Mesendoderm (in vitro differentiated cells): ENCODE measurements at regions not wholly inside any gene's neighbourhood (a gene's known extent, or its start where the extent isn't known, plus 50 kb on each side); places are given as distances from the start of the nearest gene placed in this dataset.

Source experiments
- DNase-seq: peaks from one replicate; pipeline ENCODE4 v3.0.0; 2013
- H2AK5ac ChIP-seq: 2 replicates; pipeline ENCODE4 v1.6.1; 2013; ENCODE audit warnings: low read length, inconsistent platforms
- H2BK120ac ChIP-seq: 2 replicates; pipeline ENCODE4 v1.6.1; 2013; ENCODE audit warnings: low read depth, mild to moderate bottlenecking, low read length, moderate library complexity, mixed read lengths
- H2BK15ac ChIP-seq: replicated peaks from 2 replicates; pipeline ENCODE4 v1.6.1; 2013; ENCODE audit warnings: low read depth, mild to moderate bottlenecking, moderate library complexity
- H2BK5ac ChIP-seq: 2 replicates; pipeline ENCODE4 v1.6.1; 2013; ENCODE audit warnings: low read length, inconsistent platforms
- H3K18ac ChIP-seq: 2 replicates; pipeline ENCODE4 v1.6.1; 2013; ENCODE audit warnings: mild to moderate bottlenecking, low read length, mixed read lengths
- H3K23ac ChIP-seq: one replicate; pipeline ENCODE4 v1.6.1; 2013; ENCODE audit warnings: low read length
- H3K27ac ChIP-seq: 2 replicates; pipeline ENCODE4 v1.5.1; 2013; ENCODE audit warnings: low read depth, mild to moderate bottlenecking, inconsistent platforms, low read length, moderate library complexity
- H3K27me3 ChIP-seq: 2 replicates; pipeline ENCODE4 v1.6.1; 2013; ENCODE audit warnings: low read length, control low read depth, mild to moderate bottlenecking, inconsistent platforms; ENCODE audit not compliant: insufficient read depth, poor library complexity
- H3K36me3 ChIP-seq: 2 replicates; pipeline ENCODE4 v1.6.1; 2013; ENCODE audit warnings: low read length, inconsistent platforms; ENCODE audit not compliant: control insufficient read depth, insufficient read depth
- H3K4ac ChIP-seq: one replicate; pipeline ENCODE4 v1.6.1; 2013; ENCODE audit warnings: low read depth, mild to moderate bottlenecking, low read length, moderate library complexity
- H3K4me1 ChIP-seq: 2 replicates; pipeline ENCODE4 v1.6.1; 2013; ENCODE audit warnings: low read depth, low read length, inconsistent platforms; ENCODE audit not compliant: control insufficient read depth
- H3K4me2 ChIP-seq: 2 replicates; pipeline ENCODE4 v1.6.1; 2013; ENCODE audit warnings: low read length
- H3K4me3 ChIP-seq: 2 replicates; pipeline ENCODE4 v1.5.1; 2013; ENCODE audit warnings: mild to moderate bottlenecking, low read length
- H3K56ac ChIP-seq: one replicate; pipeline ENCODE4 v1.6.1; 2013; ENCODE audit warnings: low read length
- H3K79me1 ChIP-seq: 2 replicates; pipeline ENCODE4 v1.6.1; 2013; ENCODE audit warnings: low read length, inconsistent platforms
- H3K79me2 ChIP-seq: 2 replicates; pipeline ENCODE4 v1.6.1; 2013; ENCODE audit warnings: mild to moderate bottlenecking, low read length; ENCODE audit not compliant: control insufficient read depth, insufficient read depth
- H3K9ac ChIP-seq: 2 replicates; pipeline ENCODE4 v1.6.1; 2013; ENCODE audit warnings: low read length, inconsistent platforms
- H4K5ac ChIP-seq: one replicate; pipeline ENCODE4 v1.6.1; 2013; ENCODE audit warnings: low read length
- H4K8ac ChIP-seq: one replicate; pipeline ENCODE4 v1.6.1; 2013; ENCODE audit warnings: low read depth, mild to moderate bottlenecking, control low read depth, low read length, moderate library complexity
- WGBS: extraction: QIAGEN DNeasy Blood & Tissue Kit; methylation state at CpG from one replicate; pipeline ENCODE4 v1.1.7; 2013; ENCODE audit warnings: low lambda C conversion rate, missing lambda C conversion rate; ENCODE audit not compliant: insufficient coverage; ENCODE audit errors: extremely low coverage; 5-methylcytosine and 5-hydroxymethylcytosine counted together

GRCh38 chr2:52904355-52904891 lies 863.2 kb upstream of the CHAC2 start:
- no peak overlapping the region for H3K56ac ChIP-seq
- H3K4me2 ChIP-seq, result no peak overlapping the region
- H3K27me3 ChIP-seq, result no peaks in the 10 kb centered on the region
- H3K18ac ChIP-seq, result no peak overlapping the region
- no peak overlapping the region for H3K9ac ChIP-seq
- no peak overlapping the region for H3K23ac ChIP-seq
- no peak overlapping the region for H3K4ac ChIP-seq
- no peaks in the 10 kb centered on the region for H3K36me3 ChIP-seq
- H3K4me1 ChIP-seq, result no peaks in the 10 kb centered on the region
- H4K5ac ChIP-seq, result no peak overlapping the region
- peak overlapping the region; percentile 61 for H2BK120ac ChIP-seq
- no peaks in the 10 kb centered on the region for H3K79me1 ChIP-seq
- H3K79me2 ChIP-seq, result no peaks in the 10 kb centered on the region
- no peak overlapping the region for H3K4me3 ChIP-seq
- no peak overlapping the region for H3K27ac ChIP-seq
- DNase-seq, result no peak
- no CpG with 5 or more reads among the region's 1 CpG for WGBS
- H2AK5ac ChIP-seq, result no peak overlapping the region
- no peak overlapping the region for H2BK5ac ChIP-seq
- no peak overlapping the region for H2BK15ac ChIP-seq
- no peak overlapping the region for H4K8ac ChIP-seq

- Histone ChIP-seq H2AK5ac (no peak overlapping the region), H3K27me3 (no peaks in the 10 kb centered on the region), H3K9ac (no peak overlapping the region), H3K79me1 (no peaks in the 10 kb centered on the region), H3K36me3 (no peaks in the 10 kb centered on the region), H3K23ac (no peak overlapping the region), H2BK15ac (no peak overlapping the region), H3K4ac (no peak overlapping the region), H3K27ac (no peak overlapping the region), H3K4me1 (no peaks in the 10 kb centered on the region), H4K8ac (no peak overlapping the region), H3K4me3 (no peak overlapping the region), H3K79me2 (no peaks in the 10 kb centered on the region), H3K18ac (no peak overlapping the region), H3K56ac (no peak overlapping the region), H2BK120ac (no peak overlapping the region), H3K4me2 (no peak overlapping the region), H2BK5ac (no peak overlapping the region), H4K5ac (no peak overlapping the region)
- no peak for DNase-seq
- no CpG with 5 or more reads among the region's 2 CpGs for WGBS
Measured at GRCh38 chr2:52897511-52898044, 870.0 kb upstream of the CHAC2 start.

DNA sequence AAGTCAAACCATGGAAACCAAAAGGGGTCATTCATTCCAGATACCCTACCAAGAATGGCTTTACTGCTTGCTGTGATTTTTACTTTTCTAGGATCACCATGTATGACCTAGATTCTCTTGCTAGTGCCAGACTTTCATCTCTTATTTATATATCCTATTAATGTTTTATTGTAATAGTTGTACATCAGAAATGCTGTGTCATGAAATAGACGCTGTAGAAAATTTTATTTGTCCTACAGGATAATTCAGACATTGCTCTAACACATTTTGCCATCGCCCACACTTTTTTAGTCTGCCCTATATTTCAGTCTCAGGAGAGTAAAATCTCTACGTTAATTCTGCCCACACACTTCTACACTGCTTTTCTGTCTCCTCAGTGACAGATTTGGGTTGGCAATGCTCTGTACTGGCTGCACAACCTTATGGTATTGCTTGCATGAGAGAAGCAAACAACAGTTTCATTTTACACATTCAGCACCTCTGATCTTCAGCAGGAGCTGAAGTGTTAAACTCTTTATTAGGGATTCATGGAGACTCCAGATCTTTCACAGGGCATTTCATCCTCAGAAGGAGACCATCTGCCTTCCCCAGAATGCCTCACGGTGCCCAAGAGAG lies 871.8 kb upstream of the CHAC2 start:
- no peak overlapping the region for H4K8ac ChIP-seq
- H3K56ac ChIP-seq, result no peak overlapping the region
- no peak overlapping the region for H4K5ac ChIP-seq
- H3K36me3 ChIP-seq, result no peaks in the 10 kb centered on the region
- H2BK5ac ChIP-seq, result no peak overlapping the region
- no peak overlapping the region for H3K27ac ChIP-seq
- H3K4me2 ChIP-seq, result no peak overlapping the region
- no CpG with 5 or more reads among the region's 4 CpGs for whole genome bisulfite sequencing
- H3K9ac ChIP-seq, result no peak overlapping the region
- H3K23ac ChIP-seq, result no peak overlapping the region
- H2BK15ac ChIP-seq, result no peak overlapping the region
- no peak for DNase-seq
- H2BK120ac ChIP-seq, result no peak overlapping the region
- no peaks in the 10 kb centered on the region for H3K27me3 ChIP-seq
- H3K79me2 ChIP-seq, result no peaks in the 10 kb centered on the region
- H3K18ac ChIP-seq, result no peak overlapping the region
- no peaks in the 10 kb centered on the region for H3K4me1 ChIP-seq
- no peak overlapping the region for H3K4me3 ChIP-seq
- H3K4ac ChIP-seq, result no peak overlapping the region
- no peaks in the 10 kb centered on the region for H3K79me1 ChIP-seq
- no peak overlapping the region for H2AK5ac ChIP-seq

- H3K4ac ChIP-seq, result no peak overlapping the region
- no CpG with 5 or more reads among the region's 3 CpGs for WGBS
- H4K5ac ChIP-seq, result no peak overlapping the region
- H2BK120ac ChIP-seq, result no peak overlapping the region
- no peaks in the 10 kb centered on the region for H3K79me1 ChIP-seq
- no peak overlapping the region for H3K23ac ChIP-seq
- H2BK5ac ChIP-seq, result no peak overlapping the region
- no peak overlapping the region for H3K18ac ChIP-seq
- H3K36me3 ChIP-seq, result no peaks in the 10 kb centered on the region
- H3K56ac ChIP-seq, result no peak overlapping the region
- no peak overlapping the region for H3K9ac ChIP-seq
- H2AK5ac ChIP-seq, result no peak overlapping the region
- H4K8ac ChIP-seq, result no peak overlapping the region
- no peak overlapping the region for H2BK15ac ChIP-seq
- H3K27me3 ChIP-seq, result no peaks in the 10 kb centered on the region
- no peak overlapping the region for H3K27ac ChIP-seq
- no peak for DNase-seq
- no peak overlapping the region for H3K4me2 ChIP-seq
- no peaks in the 10 kb centered on the region for H3K4me1 ChIP-seq
- H3K79me2 ChIP-seq, result no peaks in the 10 kb centered on the region
- no peak overlapping the region for H3K4me3 ChIP-seq
Measured at GRCh38 chr2:52886556-52886955, 881.0 kb upstream of the CHAC2 start.

DNA sequence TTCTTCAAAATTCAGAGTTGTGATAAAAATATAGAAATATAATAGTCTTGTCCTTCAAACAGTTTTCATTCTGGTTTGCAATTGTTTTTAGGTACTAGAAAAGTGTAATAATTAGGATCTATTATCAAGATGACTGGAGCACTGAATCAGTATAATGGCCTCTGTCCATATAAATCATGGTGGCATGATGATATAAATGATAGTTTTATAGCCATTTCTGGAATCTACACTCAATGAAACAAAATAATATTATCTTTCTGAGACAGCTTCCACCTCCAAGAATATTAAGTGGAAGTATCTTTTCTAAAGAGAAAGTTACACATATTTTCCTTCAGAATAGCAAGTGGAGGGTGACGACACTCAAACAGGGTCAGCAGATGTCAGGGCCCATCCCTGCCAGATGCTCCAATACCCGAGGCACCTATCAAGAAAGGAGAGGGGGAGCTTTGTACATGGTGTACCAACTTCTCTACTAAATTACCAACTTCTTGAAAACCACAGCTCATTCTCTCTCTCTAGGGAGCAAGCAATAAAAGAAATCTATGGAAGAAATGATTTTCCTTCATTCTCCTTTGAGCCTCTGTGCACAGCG lies 882.7 kb upstream of the CHAC2 start:
- Histone ChIP-seq H3K4me1 (no peaks in the 10 kb centered on the region), H3K9ac (no peak overlapping the region), H3K79me1 (no peaks in the 10 kb centered on the region), H3K23ac (no peak overlapping the region), H3K18ac (no peak overlapping the region), H3K4me3 (no peak overlapping the region), H2BK120ac (no peak overlapping the region), H3K79me2 (no peaks in the 10 kb centered on the region), H3K4ac (no peak overlapping the region), H2BK15ac (no peak overlapping the region), H3K27me3 (no peaks in the 10 kb centered on the region), H4K8ac (no peak overlapping the region), H3K27ac (no peak overlapping the region), H3K56ac (no peak overlapping the region), H2AK5ac (no peak overlapping the region), H3K36me3 (no peaks in the 10 kb centered on the region), H3K4me2 (no peak overlapping the region), H2BK5ac (no peak overlapping the region), H4K5ac (no peak overlapping the region)
- DNase-seq, result no peak
- no CpG with 5 or more reads among the region's 3 CpGs for WGBS
